Tibial nerve (tissue), 4 donors: ENCODE measurements at regions not wholly inside any gene's neighbourhood (a gene's known extent, or its start where the extent isn't known, plus 50 kb on each side); places are given as distances from the start of the nearest gene placed in this dataset.

Experiments used
- EP300 ChIP-seq, 2 donors: sonication (generic); formaldehyde crosslinking; IDR thresholded peaks; one replicate each; pipeline ENCODE4 v1.6.1; 2017; ENCODE audit warnings: antibody characterized with exemption in 2 of 2, mild to moderate bottlenecking in 1 of 2
- POLR2A ChIP-seq, 2 donors: fragments of 450-650 bp; IDR thresholded peaks; one replicate each; pipeline ENCODE4 v1.6.1; 2017; ENCODE audit warnings: antibody characterized with exemption in 2 of 2, mild to moderate bottlenecking in 2 of 2, moderate library complexity in 2 of 2
- TF ChIP-seq, protein P1 (sequence below), 5 experiments: fragments of 200-600 bp in 3 of 5; fragments of 450-650 bp in 2 of 5; sonication (generic) in 3 of 5; IDR thresholded peaks; one replicate each; pipeline ENCODE4 v1.5.1; 2016 to 2019; ENCODE audit warnings: antibody characterized with exemption in 5 of 5, mild to moderate bottlenecking in 3 of 5, moderate library complexity in 2 of 5

DNA sequence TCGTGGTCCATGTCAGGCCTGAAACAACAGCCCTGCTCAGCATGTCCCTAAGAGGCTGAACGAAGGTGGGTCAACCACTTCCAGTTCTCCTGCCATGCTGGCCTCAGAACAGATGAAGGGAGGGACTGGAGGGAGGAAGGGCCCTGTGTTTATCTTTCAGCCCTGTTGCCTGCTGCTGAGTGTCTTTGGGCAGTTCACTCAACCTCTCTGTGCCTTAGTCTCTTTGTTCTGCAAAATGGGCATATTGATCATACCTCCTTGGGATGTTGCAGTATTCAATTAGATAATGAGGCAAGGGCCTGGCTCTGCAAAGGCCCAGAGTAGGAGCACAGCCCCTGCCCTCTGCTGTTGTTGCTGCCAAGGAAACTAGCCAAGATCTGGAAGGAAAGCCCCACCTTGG, 207.5 kb downstream of the MN1 start:
- TF ChIP-seq, protein P1, sequence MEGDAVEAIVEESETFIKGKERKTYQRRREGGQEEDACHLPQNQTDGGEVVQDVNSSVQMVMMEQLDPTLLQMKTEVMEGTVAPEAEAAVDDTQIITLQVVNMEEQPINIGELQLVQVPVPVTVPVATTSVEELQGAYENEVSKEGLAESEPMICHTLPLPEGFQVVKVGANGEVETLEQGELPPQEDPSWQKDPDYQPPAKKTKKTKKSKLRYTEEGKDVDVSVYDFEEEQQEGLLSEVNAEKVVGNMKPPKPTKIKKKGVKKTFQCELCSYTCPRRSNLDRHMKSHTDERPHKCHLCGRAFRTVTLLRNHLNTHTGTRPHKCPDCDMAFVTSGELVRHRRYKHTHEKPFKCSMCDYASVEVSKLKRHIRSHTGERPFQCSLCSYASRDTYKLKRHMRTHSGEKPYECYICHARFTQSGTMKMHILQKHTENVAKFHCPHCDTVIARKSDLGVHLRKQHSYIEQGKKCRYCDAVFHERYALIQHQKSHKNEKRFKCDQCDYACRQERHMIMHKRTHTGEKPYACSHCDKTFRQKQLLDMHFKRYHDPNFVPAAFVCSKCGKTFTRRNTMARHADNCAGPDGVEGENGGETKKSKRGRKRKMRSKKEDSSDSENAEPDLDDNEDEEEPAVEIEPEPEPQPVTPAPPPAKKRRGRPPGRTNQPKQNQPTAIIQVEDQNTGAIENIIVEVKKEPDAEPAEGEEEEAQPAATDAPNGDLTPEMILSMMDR (IDR thresholded peaks at IDR 0.05), result no peak
- TF ChIP-seq POLR2A (IDR thresholded peaks at IDR 0.05), result no peak
- TF ChIP-seq EP300 (IDR thresholded peaks at IDR 0.05), result no peak
